HL-60 (cell line): ENCODE measurements at regions not wholly inside any gene's neighbourhood (a gene's known extent, or its start where the extent isn't known, plus 50 kb on each side); places are given as distances from the start of the nearest gene placed in this dataset.

ENCODE experiments used
- DNase-seq, 2 experiments: peaks; one replicate each; pipeline ENCODE4 v3.0.0-alpha.2; 2010 to 2020; ENCODE audit warnings: low read depth in 1 of 2, low spot score in 1 of 2
- H3K27ac ChIP-seq: fragments of 250-450 bp; sonication (Bioruptor Pico); replicated peaks from 2 replicates; pipeline ENCODE4 v1.5.1; 2020; ENCODE audit warnings: mild to moderate bottlenecking, moderate library complexity
- H3K27me3 ChIP-seq: fragments of 250-450 bp; sonication (Bioruptor Pico); 2 replicates; pipeline ENCODE4 v1.5.1; 2021; ENCODE audit warnings: mild to moderate bottlenecking, moderate library complexity; ENCODE audit not compliant: insufficient read depth, poor library complexity, severe bottlenecking
- H3K4me3 ChIP-seq: replicated peaks from 2 replicates; pipeline ENCODE4 v1.5.1; 2011; ENCODE audit warnings: mild to moderate bottlenecking, control low read depth, low read length; ENCODE audit not compliant: insufficient read depth
- GABPA ChIP-seq: IDR thresholded peaks from 2 replicates; pipeline ENCODE4 v1.6.1; 2012; ENCODE audit warnings: low read depth
- POLR2AphosphoS5 ChIP-seq: IDR thresholded peaks from 2 replicates; pipeline ENCODE4 v1.6.1; 2012; ENCODE audit warnings: low read depth
- SPI1 ChIP-seq: IDR thresholded peaks from 2 replicates; pipeline ENCODE4 v1.6.1; 2012; ENCODE audit warnings: low read depth, mild to moderate bottlenecking, borderline replicate concordance
- TF ChIP-seq, protein P1 (sequence below): IDR thresholded peaks from one replicate; pipeline ENCODE4 v1.5.1; 2011; ENCODE audit warnings: low read length, control low read depth, inconsistent platforms; ENCODE audit not compliant: insufficient read depth
- TF ChIP-seq, protein P2 (sequence below): IDR thresholded peaks from 2 replicates; pipeline ENCODE4 v1.6.1; 2012; ENCODE audit warnings: low read depth; ENCODE audit not compliant: insufficient replicate concordance

DNA sequence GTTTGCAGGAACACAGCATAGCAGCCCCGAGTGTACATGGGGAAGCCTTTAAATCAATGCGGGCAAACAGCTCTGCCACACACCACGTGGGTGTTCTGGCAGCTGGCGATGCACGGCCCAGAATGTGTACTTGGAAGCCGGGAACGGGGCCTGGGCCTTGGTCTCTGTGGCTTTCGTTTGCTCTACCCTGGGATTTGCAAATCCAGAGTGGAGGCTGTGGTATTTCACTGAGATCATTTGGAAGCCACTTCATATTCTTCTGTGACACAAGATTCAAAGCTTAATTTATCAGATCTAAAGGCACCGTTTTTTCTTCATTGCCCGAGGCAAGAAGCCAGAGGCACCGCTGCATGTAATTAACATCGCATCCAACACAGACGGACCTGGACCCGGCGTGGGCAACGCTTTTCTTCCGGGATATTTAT lies 246.3 kb upstream of the MYT1L start:
- no peak overlapping the region for H3K27ac ChIP-seq
- no peak overlapping the region for H3K4me3 ChIP-seq
- no peaks in the 10 kb centered on the region for H3K27me3 ChIP-seq
- DNase-seq = no peak
- TF ChIP-seq, protein P1, sequence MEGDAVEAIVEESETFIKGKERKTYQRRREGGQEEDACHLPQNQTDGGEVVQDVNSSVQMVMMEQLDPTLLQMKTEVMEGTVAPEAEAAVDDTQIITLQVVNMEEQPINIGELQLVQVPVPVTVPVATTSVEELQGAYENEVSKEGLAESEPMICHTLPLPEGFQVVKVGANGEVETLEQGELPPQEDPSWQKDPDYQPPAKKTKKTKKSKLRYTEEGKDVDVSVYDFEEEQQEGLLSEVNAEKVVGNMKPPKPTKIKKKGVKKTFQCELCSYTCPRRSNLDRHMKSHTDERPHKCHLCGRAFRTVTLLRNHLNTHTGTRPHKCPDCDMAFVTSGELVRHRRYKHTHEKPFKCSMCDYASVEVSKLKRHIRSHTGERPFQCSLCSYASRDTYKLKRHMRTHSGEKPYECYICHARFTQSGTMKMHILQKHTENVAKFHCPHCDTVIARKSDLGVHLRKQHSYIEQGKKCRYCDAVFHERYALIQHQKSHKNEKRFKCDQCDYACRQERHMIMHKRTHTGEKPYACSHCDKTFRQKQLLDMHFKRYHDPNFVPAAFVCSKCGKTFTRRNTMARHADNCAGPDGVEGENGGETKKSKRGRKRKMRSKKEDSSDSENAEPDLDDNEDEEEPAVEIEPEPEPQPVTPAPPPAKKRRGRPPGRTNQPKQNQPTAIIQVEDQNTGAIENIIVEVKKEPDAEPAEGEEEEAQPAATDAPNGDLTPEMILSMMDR = no peak
- no peak for TF ChIP-seq POLR2AphosphoS5
- TF ChIP-seq SPI1 = no peak
- no peak for TF ChIP-seq GABPA
- TF ChIP-seq, protein P2, sequence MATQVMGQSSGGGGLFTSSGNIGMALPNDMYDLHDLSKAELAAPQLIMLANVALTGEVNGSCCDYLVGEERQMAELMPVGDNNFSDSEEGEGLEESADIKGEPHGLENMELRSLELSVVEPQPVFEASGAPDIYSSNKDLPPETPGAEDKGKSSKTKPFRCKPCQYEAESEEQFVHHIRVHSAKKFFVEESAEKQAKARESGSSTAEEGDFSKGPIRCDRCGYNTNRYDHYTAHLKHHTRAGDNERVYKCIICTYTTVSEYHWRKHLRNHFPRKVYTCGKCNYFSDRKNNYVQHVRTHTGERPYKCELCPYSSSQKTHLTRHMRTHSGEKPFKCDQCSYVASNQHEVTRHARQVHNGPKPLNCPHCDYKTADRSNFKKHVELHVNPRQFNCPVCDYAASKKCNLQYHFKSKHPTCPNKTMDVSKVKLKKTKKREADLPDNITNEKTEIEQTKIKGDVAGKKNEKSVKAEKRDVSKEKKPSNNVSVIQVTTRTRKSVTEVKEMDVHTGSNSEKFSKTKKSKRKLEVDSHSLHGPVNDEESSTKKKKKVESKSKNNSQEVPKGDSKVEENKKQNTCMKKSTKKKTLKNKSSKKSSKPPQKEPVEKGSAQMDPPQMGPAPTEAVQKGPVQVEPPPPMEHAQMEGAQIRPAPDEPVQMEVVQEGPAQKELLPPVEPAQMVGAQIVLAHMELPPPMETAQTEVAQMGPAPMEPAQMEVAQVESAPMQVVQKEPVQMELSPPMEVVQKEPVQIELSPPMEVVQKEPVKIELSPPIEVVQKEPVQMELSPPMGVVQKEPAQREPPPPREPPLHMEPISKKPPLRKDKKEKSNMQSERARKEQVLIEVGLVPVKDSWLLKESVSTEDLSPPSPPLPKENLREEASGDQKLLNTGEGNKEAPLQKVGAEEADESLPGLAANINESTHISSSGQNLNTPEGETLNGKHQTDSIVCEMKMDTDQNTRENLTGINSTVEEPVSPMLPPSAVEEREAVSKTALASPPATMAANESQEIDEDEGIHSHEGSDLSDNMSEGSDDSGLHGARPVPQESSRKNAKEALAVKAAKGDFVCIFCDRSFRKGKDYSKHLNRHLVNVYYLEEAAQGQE = no peak

GRCh38 chr2:2575870-2576386 lies 244.9 kb upstream of the MYT1L start:
- TF ChIP-seq GABPA = no peak
- TF ChIP-seq, protein P1 = no peak
- no peak for TF ChIP-seq POLR2AphosphoS5
- no peak for DNase-seq
- Histone ChIP-seq H3K27me3 (no peaks in the 10 kb centered on the region), H3K27ac (no peak overlapping the region), H3K4me3 (no peak overlapping the region)

GRCh38 chr2:2575181-2575577 lies 244.1 kb upstream of the MYT1L start:
- H3K27ac ChIP-seq = no peak overlapping the region
- TF ChIP-seq SPI1 (no peak), POLR2AphosphoS5 (no peak), GABPA (no peak)
- TF ChIP-seq, protein P2 = no peak
- TF ChIP-seq, protein P1 = no peak
- no peaks in the 10 kb centered on the region for H3K27me3 ChIP-seq
- H3K4me3 ChIP-seq = no peak overlapping the region
- no peak for DNase-seq
